GM21390 (cell line): ENCODE measurements at regions not wholly inside any gene's neighbourhood (a gene's known extent, or its start where the extent isn't known, plus 50 kb on each side); places are given as distances from the start of the nearest gene placed in this dataset.
"Not testable (repeated sequence)": the region's sequence is repeated elsewhere in the genome, so short reads cannot be mapped to it uniquely, and the experiment has no call there.

ENCODE experiments used
- ATAC-seq: cut with Tn5 transposase; IDR thresholded peaks from one replicate; pipeline ENCODE4 v1.9.1; 2021; ENCODE audit not compliant: unreplicated experiment

- no peak for ATAC-seq
Observed at GRCh38 chr2:191476901-191477300, 201.0 kb upstream of the NABP1 start.

- ATAC-seq = no peak
Observed at GRCh38 chr2:191478799-191479679, 198.9 kb upstream of the NABP1 start.

GRCh38 chr2:191479680-191480023 is 198.3 kb upstream of the NABP1 start:
- ATAC-seq = no peak

- ATAC-seq = no peak
Observed at GRCh38 chr2:191481305-191482070, 196.4 kb upstream of the NABP1 start.

GRCh38 chr2:191483117-191483516 is 194.8 kb upstream of the NABP1 start:
- no peak for ATAC-seq

GRCh38 chr2:191486584-191487320 is 191.2 kb upstream of the NABP1 start:
- ATAC-seq = no peak

- ATAC-seq = no peak
Observed at GRCh38 chr2:191488135-191488534, 189.8 kb upstream of the NABP1 start.

GRCh38 chr2:191489177-191489576 is 188.8 kb upstream of the NABP1 start:
- ATAC-seq = no peak

- no peak for ATAC-seq
Observed at GRCh38 chr2:191496838-191497237, 181.1 kb upstream of the NABP1 start.

- no peak for ATAC-seq
Observed at GRCh38 chr2:191497822-191498221, 180.1 kb upstream of the NABP1 start.

- ATAC-seq = no peak
Observed at GRCh38 chr2:191499050-191499449, 178.9 kb upstream of the NABP1 start.

GRCh38 chr2:191499874-191500565 is 177.9 kb upstream of the NABP1 start:
- ATAC-seq = no peak

GRCh38 chr2:191500566-191500883 is 177.4 kb upstream of the NABP1 start:
- ATAC-seq = no peak

GRCh38 chr2:191500884-191501560 is 176.9 kb upstream of the NABP1 start:
- no peak for ATAC-seq

- no peak for ATAC-seq
Observed at GRCh38 chr2:191501561-191502168, 176.3 kb upstream of the NABP1 start.

GRCh38 chr2:191506515-191506914 is 171.4 kb upstream of the NABP1 start:
- ATAC-seq = no peak

GRCh38 chr2:191507252-191507853 is 170.6 kb upstream of the NABP1 start:
- ATAC-seq = not testable (repeated sequence)

- no peak for ATAC-seq
Observed at GRCh38 chr2:191508738-191509137, 169.2 kb upstream of the NABP1 start.

- no peak for ATAC-seq
Observed at GRCh38 chr2:191512216-191512835, 165.6 kb upstream of the NABP1 start.
